K562 (cell line): ENCODE measurements at regions not wholly inside any gene's neighbourhood (a gene's known extent, or its start where the extent isn't known, plus 50 kb on each side); places are given as distances from the start of the nearest gene placed in this dataset.

Experiments
- STAT5A ChIP-seq: IDR thresholded peaks from 2 replicates; pipeline ENCODE4 v1.6.1; 2012; ENCODE audit warnings: low read length, inconsistent platforms, borderline replicate concordance
- TF ChIP-seq, protein P1 (sequence below): fragments of 200-600 bp; sonication (generic); IDR thresholded peaks from one replicate; pipeline ENCODE4 v1.6.1; 2012; ENCODE audit warnings: mild to moderate bottlenecking, low read depth, low read length, inconsistent platforms

GRCh38 chr9:75570538-75570937, 319.9 kb upstream of the PCSK5 start (continued):
- no peak for TF ChIP-seq STAT5A
- TF ChIP-seq, protein P1, sequence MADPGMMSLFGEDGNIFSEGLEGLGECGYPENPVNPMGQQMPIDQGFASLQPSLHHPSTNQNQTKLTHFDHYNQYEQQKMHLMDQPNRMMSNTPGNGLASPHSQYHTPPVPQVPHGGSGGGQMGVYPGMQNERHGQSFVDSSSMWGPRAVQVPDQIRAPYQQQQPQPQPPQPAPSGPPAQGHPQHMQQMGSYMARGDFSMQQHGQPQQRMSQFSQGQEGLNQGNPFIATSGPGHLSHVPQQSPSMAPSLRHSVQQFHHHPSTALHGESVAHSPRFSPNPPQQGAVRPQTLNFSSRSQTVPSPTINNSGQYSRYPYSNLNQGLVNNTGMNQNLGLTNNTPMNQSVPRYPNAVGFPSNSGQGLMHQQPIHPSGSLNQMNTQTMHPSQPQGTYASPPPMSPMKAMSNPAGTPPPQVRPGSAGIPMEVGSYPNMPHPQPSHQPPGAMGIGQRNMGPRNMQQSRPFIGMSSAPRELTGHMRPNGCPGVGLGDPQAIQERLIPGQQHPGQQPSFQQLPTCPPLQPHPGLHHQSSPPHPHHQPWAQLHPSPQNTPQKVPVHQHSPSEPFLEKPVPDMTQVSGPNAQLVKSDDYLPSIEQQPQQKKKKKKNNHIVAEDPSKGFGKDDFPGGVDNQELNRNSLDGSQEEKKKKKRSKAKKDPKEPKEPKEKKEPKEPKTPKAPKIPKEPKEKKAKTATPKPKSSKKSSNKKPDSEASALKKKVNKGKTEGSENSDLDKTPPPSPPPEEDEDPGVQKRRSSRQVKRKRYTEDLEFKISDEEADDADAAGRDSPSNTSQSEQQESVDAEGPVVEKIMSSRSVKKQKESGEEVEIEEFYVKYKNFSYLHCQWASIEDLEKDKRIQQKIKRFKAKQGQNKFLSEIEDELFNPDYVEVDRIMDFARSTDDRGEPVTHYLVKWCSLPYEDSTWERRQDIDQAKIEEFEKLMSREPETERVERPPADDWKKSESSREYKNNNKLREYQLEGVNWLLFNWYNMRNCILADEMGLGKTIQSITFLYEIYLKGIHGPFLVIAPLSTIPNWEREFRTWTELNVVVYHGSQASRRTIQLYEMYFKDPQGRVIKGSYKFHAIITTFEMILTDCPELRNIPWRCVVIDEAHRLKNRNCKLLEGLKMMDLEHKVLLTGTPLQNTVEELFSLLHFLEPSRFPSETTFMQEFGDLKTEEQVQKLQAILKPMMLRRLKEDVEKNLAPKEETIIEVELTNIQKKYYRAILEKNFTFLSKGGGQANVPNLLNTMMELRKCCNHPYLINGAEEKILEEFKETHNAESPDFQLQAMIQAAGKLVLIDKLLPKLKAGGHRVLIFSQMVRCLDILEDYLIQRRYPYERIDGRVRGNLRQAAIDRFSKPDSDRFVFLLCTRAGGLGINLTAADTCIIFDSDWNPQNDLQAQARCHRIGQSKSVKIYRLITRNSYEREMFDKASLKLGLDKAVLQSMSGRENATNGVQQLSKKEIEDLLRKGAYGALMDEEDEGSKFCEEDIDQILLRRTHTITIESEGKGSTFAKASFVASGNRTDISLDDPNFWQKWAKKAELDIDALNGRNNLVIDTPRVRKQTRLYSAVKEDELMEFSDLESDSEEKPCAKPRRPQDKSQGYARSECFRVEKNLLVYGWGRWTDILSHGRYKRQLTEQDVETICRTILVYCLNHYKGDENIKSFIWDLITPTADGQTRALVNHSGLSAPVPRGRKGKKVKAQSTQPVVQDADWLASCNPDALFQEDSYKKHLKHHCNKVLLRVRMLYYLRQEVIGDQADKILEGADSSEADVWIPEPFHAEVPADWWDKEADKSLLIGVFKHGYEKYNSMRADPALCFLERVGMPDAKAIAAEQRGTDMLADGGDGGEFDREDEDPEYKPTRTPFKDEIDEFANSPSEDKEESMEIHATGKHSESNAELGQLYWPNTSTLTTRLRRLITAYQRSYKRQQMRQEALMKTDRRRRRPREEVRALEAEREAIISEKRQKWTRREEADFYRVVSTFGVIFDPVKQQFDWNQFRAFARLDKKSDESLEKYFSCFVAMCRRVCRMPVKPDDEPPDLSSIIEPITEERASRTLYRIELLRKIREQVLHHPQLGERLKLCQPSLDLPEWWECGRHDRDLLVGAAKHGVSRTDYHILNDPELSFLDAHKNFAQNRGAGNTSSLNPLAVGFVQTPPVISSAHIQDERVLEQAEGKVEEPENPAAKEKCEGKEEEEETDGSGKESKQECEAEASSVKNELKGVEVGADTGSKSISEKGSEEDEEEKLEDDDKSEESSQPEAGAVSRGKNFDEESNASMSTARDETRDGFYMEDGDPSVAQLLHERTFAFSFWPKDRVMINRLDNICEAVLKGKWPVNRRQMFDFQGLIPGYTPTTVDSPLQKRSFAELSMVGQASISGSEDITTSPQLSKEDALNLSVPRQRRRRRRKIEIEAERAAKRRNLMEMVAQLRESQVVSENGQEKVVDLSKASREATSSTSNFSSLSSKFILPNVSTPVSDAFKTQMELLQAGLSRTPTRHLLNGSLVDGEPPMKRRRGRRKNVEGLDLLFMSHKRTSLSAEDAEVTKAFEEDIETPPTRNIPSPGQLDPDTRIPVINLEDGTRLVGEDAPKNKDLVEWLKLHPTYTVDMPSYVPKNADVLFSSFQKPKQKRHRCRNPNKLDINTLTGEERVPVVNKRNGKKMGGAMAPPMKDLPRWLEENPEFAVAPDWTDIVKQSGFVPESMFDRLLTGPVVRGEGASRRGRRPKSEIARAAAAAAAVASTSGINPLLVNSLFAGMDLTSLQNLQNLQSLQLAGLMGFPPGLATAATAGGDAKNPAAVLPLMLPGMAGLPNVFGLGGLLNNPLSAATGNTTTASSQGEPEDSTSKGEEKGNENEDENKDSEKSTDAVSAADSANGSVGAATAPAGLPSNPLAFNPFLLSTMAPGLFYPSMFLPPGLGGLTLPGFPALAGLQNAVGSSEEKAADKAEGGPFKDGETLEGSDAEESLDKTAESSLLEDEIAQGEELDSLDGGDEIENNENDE, result no peak
